HUES6 (cell line): ENCODE measurements at regions not wholly inside any gene's neighbourhood (a gene's known extent, or its start where the extent isn't known, plus 50 kb on each side); places are given as distances from the start of the nearest gene placed in this dataset.

Source experiments
- H3K27ac ChIP-seq: 2 replicates; pipeline ENCODE4 v1.7.0; 2013; ENCODE audit warnings: low read depth, mild to moderate bottlenecking, low read length, inconsistent platforms
- H3K27me3 ChIP-seq: 2 replicates; pipeline ENCODE4 v1.6.1; 2013; ENCODE audit warnings: low read length; ENCODE audit not compliant: control insufficient read depth, insufficient read depth
- H3K36me3 ChIP-seq: 2 replicates; pipeline ENCODE4 v1.6.1; 2013; ENCODE audit warnings: low read length; ENCODE audit not compliant: control insufficient read depth, insufficient read depth
- H3K4me1 ChIP-seq: 2 replicates; pipeline ENCODE4 v1.6.1; 2013; ENCODE audit warnings: low read length; ENCODE audit not compliant: control insufficient read depth, insufficient read depth
- H3K4me3 ChIP-seq: 2 replicates; pipeline ENCODE4 v1.5.1; 2013; ENCODE audit warnings: low read depth, low read length
- H3K9ac ChIP-seq: one replicate; pipeline ENCODE4 v1.6.1; 2013; ENCODE audit warnings: mild to moderate bottlenecking, low read length
- H3K9me3 ChIP-seq: 2 replicates; pipeline ENCODE4 v1.6.1; 2013; ENCODE audit warnings: low read depth, low read length; ENCODE audit not compliant: control insufficient read depth, insufficient read depth

DNA sequence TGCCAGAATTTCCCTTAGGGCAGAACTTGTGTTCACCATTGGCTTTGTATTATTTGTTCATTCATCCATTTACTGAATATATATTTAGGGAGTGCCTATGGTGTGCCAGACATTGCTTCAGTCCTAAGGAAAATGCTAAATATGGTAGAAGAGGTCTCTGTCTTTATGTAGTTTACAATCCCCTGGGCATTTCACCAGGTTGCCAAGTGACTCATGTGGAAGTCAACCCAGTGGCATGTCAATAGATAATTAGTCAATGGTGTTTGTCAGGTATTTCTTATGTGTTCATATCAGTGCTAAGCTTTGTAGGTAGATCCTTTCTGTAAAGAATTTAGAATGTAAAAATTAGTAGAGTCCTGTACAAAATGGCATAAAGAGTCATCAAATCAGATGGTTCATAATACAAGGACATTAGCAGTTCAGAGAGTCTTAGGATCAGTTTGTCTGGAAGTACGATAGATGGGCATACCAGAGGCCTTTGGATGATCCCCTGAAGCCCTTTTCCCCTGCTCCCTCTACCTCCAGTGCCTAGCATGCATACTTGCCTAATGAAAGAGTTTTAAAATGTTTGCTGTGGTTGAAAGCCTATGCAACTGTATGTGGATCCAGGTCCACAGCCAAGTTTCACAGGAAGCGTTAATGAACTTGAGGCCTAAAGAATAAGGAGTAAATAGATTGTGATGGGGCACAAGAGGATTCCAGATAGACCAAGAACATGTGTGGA lies 58.5 kb upstream of the SESN3 start:
- Histone ChIP-seq H3K9ac (no peak overlapping the region), H3K27ac (no peak overlapping the region), H3K9me3 (no peaks in the 10 kb centered on the region)

DNA sequence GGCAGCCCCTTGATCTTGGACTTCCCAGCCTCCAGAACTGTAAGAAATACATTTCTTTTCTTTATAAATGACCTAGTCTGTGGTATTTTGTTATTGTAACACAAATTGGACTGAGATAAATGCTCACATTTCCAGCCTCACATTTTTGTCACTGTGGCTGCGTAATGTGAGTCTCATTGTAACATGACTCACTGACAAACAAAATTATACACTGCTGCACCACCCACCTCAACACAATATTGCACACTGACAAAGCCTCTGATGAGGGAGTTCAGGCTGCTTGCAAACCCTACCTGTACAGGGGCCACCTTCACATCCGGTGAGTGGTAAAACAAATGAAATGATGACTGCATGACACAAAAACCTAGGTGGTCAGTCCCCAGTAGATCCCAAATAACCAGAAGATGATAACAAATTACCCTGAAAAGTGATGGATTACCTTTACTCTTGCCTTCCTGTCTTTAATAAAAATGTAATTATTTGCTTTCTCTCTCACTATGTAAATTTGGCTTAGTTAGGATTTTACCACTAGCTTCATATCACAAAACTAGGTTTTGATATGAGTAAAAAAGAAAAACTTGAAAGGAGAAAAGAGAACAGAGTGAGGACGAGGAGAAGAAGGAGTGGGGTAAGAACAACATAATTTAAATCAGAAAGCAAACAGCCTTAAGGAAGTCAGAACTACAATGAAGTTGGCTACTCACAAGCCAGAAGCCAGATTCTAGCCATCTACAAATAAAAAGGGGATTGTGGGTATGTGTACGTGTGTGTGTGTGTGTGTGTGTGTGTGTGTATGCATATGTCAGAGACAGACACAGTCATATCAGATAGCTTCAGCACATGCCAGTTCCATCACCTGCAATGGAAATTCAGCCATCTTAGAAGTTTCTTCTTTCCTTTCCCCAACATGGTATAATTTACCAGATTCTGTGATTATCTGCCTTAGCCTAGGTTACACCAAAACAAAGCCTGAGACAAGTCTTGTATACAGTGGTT lies 53.4 kb upstream of the SESN3 start:
- Histone ChIP-seq H3K9me3 (no peaks in the 10 kb centered on the region), H3K27me3 (no peaks in the 10 kb centered on the region), H3K9ac (no peak overlapping the region), H3K36me3 (no peaks in the 10 kb centered on the region), H3K27ac (no peak overlapping the region), H3K4me1 (peaks cover 30% of the 10 kb centered on the region), H3K4me3 (no peak overlapping the region)

More for the DNA sequence above, 58.5 kb upstream of the SESN3 start:
- peaks cover 11% of the 10 kb centered on the region for H3K4me1 ChIP-seq
- H3K36me3 ChIP-seq = no peaks in the 10 kb centered on the region
- no peak overlapping the region for H3K4me3 ChIP-seq
- no peaks in the 10 kb centered on the region for H3K27me3 ChIP-seq

DNA sequence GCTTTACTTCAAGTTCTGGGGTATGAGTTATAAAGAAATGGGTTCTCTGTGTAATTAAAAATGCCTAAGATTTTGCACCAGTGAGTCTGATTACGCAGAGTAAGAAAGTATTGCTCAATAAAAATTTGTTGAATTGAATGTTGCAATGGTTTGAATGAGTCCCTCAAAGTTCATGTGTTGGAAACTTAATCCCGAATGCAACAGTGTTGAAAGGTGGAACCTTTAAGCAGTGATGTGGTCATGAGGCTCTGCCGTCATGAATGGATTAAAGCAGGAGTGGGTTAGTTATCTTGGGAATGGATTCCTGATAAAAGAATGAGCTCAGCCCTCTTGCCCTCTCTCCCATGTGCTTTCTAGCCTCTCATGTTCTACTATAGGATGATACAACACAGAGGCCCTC lies 52.6 kb upstream of the SESN3 start:
- no peaks in the 10 kb centered on the region for H3K9me3 ChIP-seq
- no peak overlapping the region for H3K4me3 ChIP-seq
- H3K27me3 ChIP-seq = no peaks in the 10 kb centered on the region
- H3K9ac ChIP-seq = no peak overlapping the region
- H3K4me1 ChIP-seq = peaks cover 36% of the 10 kb centered on the region
- no peak overlapping the region for H3K27ac ChIP-seq
- no peaks in the 10 kb centered on the region for H3K36me3 ChIP-seq

DNA sequence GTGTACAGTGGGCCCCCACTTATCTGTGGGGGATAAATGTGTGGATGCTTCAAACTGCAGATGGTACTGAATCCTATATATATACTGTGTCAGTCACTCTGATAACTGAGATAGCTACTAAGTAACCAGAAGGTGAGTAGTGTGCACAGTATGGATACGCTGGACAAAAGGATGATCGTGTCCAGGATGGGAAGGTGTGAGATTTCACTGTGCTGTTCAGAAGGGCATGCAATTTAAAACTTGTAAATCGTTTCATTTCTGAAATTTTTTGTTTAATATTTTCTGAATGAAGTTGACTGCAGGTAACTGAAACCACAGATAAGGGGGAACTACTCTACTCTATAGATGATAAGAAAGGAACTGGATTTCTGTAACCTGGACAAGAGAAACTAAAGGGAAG lies 52.1 kb upstream of the SESN3 start:
- H3K4me3 ChIP-seq = no peak overlapping the region
- H3K4me1 ChIP-seq = peaks cover 40% of the 10 kb centered on the region
- no peaks in the 10 kb centered on the region for H3K27me3 ChIP-seq
- no peaks in the 10 kb centered on the region for H3K36me3 ChIP-seq
- no peak overlapping the region for H3K9ac ChIP-seq
- H3K27ac ChIP-seq = no peak overlapping the region
- no peaks in the 10 kb centered on the region for H3K9me3 ChIP-seq

DNA sequence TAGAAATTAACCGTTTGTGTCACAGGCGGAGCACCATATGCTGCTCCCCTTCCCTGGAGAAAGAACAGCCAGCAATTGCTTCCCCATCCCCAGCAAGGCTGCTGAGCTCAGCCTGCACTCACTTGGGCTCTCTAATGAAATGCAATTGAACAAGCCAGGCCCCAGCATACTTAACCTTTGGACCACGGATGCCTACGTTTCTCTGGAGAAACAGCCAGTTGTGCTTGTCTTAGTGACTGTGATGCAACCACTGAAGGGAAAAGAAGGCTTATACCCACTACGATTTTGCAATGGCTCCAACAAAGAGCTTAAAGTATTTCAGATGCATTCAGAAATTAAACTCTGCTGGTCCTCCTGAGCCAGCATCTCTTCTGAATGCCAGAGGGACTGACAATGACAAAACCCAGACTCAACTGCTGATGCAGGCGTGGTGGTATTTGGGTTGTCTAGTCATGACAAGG lies 51.3 kb upstream of the SESN3 start:
- no peaks in the 10 kb centered on the region for H3K27me3 ChIP-seq
- H3K9me3 ChIP-seq = no peaks in the 10 kb centered on the region
- peaks cover 44% of the 10 kb centered on the region for H3K4me1 ChIP-seq
- no peak overlapping the region for H3K4me3 ChIP-seq
- no peak overlapping the region for H3K27ac ChIP-seq
- no peaks in the 10 kb centered on the region for H3K36me3 ChIP-seq
- no peak overlapping the region for H3K9ac ChIP-seq
